K562 (cell line): ENCODE measurements at regions not wholly inside any gene's neighbourhood (a gene's known extent, or its start where the extent isn't known, plus 50 kb on each side); places are given as distances from the start of the nearest gene placed in this dataset.

Experiments
- CBX2 ChIP-seq: fragments of 200-600 bp; sonication (generic); IDR thresholded peaks from one replicate; pipeline ENCODE4 v1.6.1; 2012; ENCODE audit warnings: mild to moderate bottlenecking, low read length, inconsistent platforms; ENCODE audit not compliant: insufficient read depth, poor library complexity, severe bottlenecking
- CEBPB ChIP-seq: fragments of 450-650 bp; IDR thresholded peaks from 2 replicates; pipeline ENCODE4 v1.6.1; 2016; ENCODE audit warnings: missing genetic modification characterization, missing compliant biosample characterization
- CTCF ChIP-seq, 3 experiments: IDR thresholded peaks in 2 of 3; conservative IDR thresholded peaks in 1 of 3; 2 replicates each; pipeline ENCODE4 v1.5.1; 2011 to 2012; ENCODE audit warnings: low read length in 3 of 3, mild to moderate bottlenecking in 3 of 3, control low read depth in 2 of 3, improper control_type of control experiment in 1 of 3, inconsistent platforms in 1 of 3, low read depth in 1 of 3, mixed read lengths in 1 of 3, moderate library complexity in 1 of 3; ENCODE audit not compliant: insufficient read depth in 2 of 3
- E4F1 ChIP-seq: fragments of 250-450 bp; sonication (Bioruptor Pico); IDR thresholded peaks from 2 replicates; pipeline ENCODE4 v1.5.0; 2021; ENCODE audit warnings: mild to moderate bottlenecking, borderline replicate concordance
- ETV5 ChIP-seq: sonication (generic); formaldehyde crosslinking; IDR thresholded peaks from 2 replicates; pipeline ENCODE4 v1.4.0; 2020; ENCODE audit warnings: low read depth, mild to moderate bottlenecking, missing genetic modification reagents
- FOXA3 ChIP-seq, 2 experiments: fragments of 450-650 bp in 1 of 2; sonication (generic) in 1 of 2; formaldehyde crosslinking; IDR thresholded peaks in 1 of 2; conservative IDR thresholded peaks in 1 of 2; 2 replicates each; pipeline versions ENCODE4 v1.4.0 to v1.8.0; 2020 to 2022; ENCODE audit warnings: mild to moderate bottlenecking in 2 of 2, missing genetic modification reagents in 1 of 2
- KDM4B ChIP-seq, 2 experiments: fragments of 450-650 bp in 1 of 2; sonication (generic) in 1 of 2; IDR thresholded peaks; 2 replicates each; pipeline ENCODE4 v1.6.1; 2016 to 2017; ENCODE audit warnings: borderline replicate concordance in 2 of 2, antibody characterized with exemption in 1 of 2, low read depth in 1 of 2, mild to moderate bottlenecking in 1 of 2
- KLF10 ChIP-seq: fragments of 250-450 bp; sonication (Bioruptor Pico); IDR thresholded peaks from 2 replicates; pipeline ENCODE4 v1.6.1; 2021; ENCODE audit warnings: matching md5 sums
- NFIX ChIP-seq: fragments of 250-450 bp; sonication (Bioruptor Pico); IDR thresholded peaks from 2 replicates; pipeline ENCODE4 v1.4.0; 2020; ENCODE audit warnings: low read depth, mild to moderate bottlenecking, moderate library complexity
- SAFB ChIP-seq: fragments of 200-400 bp; formaldehyde crosslinking; IDR thresholded peaks from 2 replicates; pipeline ENCODE4 v1.6.1; 2017; ENCODE audit warnings: low read depth, low read length, borderline replicate concordance
- SMAD4 ChIP-seq: fragments of 250-450 bp; sonication (Bioruptor Pico); conservative IDR thresholded peaks from 2 replicates; pipeline ENCODE4 v1.8.0; 2021; ENCODE audit warnings: inconsistent platforms, mild to moderate bottlenecking, moderate library complexity

- TF ChIP-seq CEBPB (tag) (no peak), E4F1 (CRISPR knock-in tag) (no peak), ETV5 (no peak), FOXA3 (CRISPR knock-in tag; conservative IDR thresholded peaks at IDR 0.05 in 1 of 2, IDR thresholded peaks at IDR 0.05 in 1 of 2) (no peak), NFIX (CRISPR knock-in tag) (no peak), KLF10 (no peak), SAFB (no peak), KDM4B (IDR thresholded peaks at IDR 0.05; ENCODE audit: borderline replicate concordance in 2 of 2, low read depth in 1 of 2) (no peak), CBX2 (no peak), CTCF (IDR thresholded peaks at IDR 0.05 in 2 of 3, conservative IDR thresholded peaks at IDR 0.05 in 1 of 3; ENCODE audit: insufficient read depth in 2 of 3, low read depth in 1 of 3, low read length in 3 of 3) (no peak), SMAD4 (CRISPR knock-in tag) (no peak)
Observed at GRCh38 chr1:224517171-224517570, 82.6 kb upstream of the WDR26 start.
